Prostate gland (tissue), 2 donors: ENCODE measurements at regions not wholly inside any gene's neighbourhood (a gene's known extent, or its start where the extent isn't known, plus 50 kb on each side); places are given as distances from the start of the nearest gene placed in this dataset.

Experiments used
- DNase-seq: peaks from one replicate; pipeline ENCODE4 v3.0.0-alpha.2; 2019; ENCODE audit warnings: low spot score
- H3K27ac ChIP-seq, 2 donors: fragments of 200-600 bp; sonication (generic); 2 replicates each; pipeline ENCODE4 v1.5.1; 2017 to 2019
- H3K27me3 ChIP-seq: fragments of 200-600 bp; sonication (generic); replicated peaks from 2 replicates; pipeline ENCODE4 v1.5.1; 2019; ENCODE audit not compliant: insufficient read depth
- H3K36me3 ChIP-seq, 2 donors: fragments of 200-600 bp; sonication (generic); 1 replicate in 1 of 2; 2 replicates in 1 of 2; pipeline versions ENCODE4 v1.5.1 to v1.8.1; 2017 to 2019
- H3K4me1 ChIP-seq: fragments of 200-600 bp; sonication (generic); replicated peaks from 2 replicates; pipeline ENCODE4 v1.5.1; 2019
- H3K4me3 ChIP-seq, 2 donors: fragments of 200-600 bp; sonication (generic); 2 replicates each; pipeline ENCODE4 v1.5.1; 2017 to 2019
- H3K9me3 ChIP-seq: fragments of 200-600 bp; sonication (generic); 2 replicates; pipeline ENCODE4 v1.5.1; 2017
- CTCF ChIP-seq, 4 experiments: fragments of 200-600 bp in 2 of 4; fragments of 450-650 bp in 2 of 4; sonication (generic) in 2 of 4; IDR thresholded peaks; 1 replicate in 3 of 4; 2 replicates in 1 of 4; pipeline ENCODE4 v1.5.1; 2016 to 2019; ENCODE audit warnings: antibody characterized with exemption in 4 of 4, mild to moderate bottlenecking in 2 of 4, moderate library complexity in 2 of 4
- POLR2A ChIP-seq: fragments of 450-650 bp; IDR thresholded peaks from one replicate; pipeline ENCODE4 v1.6.1; 2016; ENCODE audit warnings: antibody characterized with exemption, mild to moderate bottlenecking
- POLR2AphosphoS5 ChIP-seq: sonication (generic); formaldehyde crosslinking; IDR thresholded peaks from one replicate; pipeline ENCODE4 v1.6.1; 2017; ENCODE audit warnings: antibody characterized with exemption
- WGBS: methylation state at CpG from one replicate; pipeline ENCODE4 v1.1.5; 2018; 5-methylcytosine and 5-hydroxymethylcytosine counted together
- intact Hi-C: fragments of 100-400 bp; cut with DNase I; formaldehyde crosslinking; loops from one replicate; pipeline ENCODE4 v1.14.2; 2022

- no peak for TF ChIP-seq POLR2A
- TF ChIP-seq POLR2AphosphoS5: no peak
- TF ChIP-seq CTCF (IDR thresholded peaks at IDR 0.05): no peak
- DNase-seq: no peak
- Histone ChIP-seq H3K27ac (no peak overlapping the region), H3K4me3 (no peak overlapping the region), H3K36me3 (no peaks in the 10 kb centered on the region), H3K9me3 (no peaks in the 10 kb centered on the region), H3K4me1 (no peaks in the 10 kb centered on the region), H3K27me3 (no peaks in the 10 kb centered on the region)
- intact Hi-C loops: no loop called here
- WGBS: 88% methylated on average over 1 of the region's 1 CpG
Measured at GRCh38 chr11:27253224-27253623, 109.8 kb downstream of the CCDC34 start.

GRCh38 chr11:27250867-27251665 is 111.9 kb downstream of the CCDC34 start:
- Histone ChIP-seq H3K9me3 (no peaks in the 10 kb centered on the region), H3K4me1 (no peaks in the 10 kb centered on the region), H3K27me3 (no peaks in the 10 kb centered on the region), H3K36me3 (no peaks in the 10 kb centered on the region), H3K27ac (no peak overlapping the region), H3K4me3 (no peak overlapping the region)
- WGBS: 83% methylated on average over 5 of the region's 5 CpGs
- intact Hi-C loops: no loop called here
- TF ChIP-seq POLR2A: no peak
- TF ChIP-seq POLR2AphosphoS5: no peak
- TF ChIP-seq CTCF (IDR thresholded peaks at IDR 0.05): no peak
- DNase-seq: no peak

GRCh38 chr11:27248576-27249509 is 114.2 kb downstream of the CCDC34 start:
- TF ChIP-seq POLR2AphosphoS5 (no peak), POLR2A (no peak), CTCF (IDR thresholded peaks at IDR 0.05) (no peak)
- intact Hi-C loops: no loop called here
- Histone ChIP-seq H3K27ac (no peak overlapping the region), H3K27me3 (no peaks in the 10 kb centered on the region), H3K4me3 (no peak overlapping the region), H3K4me1 (no peaks in the 10 kb centered on the region), H3K9me3 (no peaks in the 10 kb centered on the region), H3K36me3 (no peaks in the 10 kb centered on the region)
- WGBS: 71% methylated on average over 13 of the region's 13 CpGs
- no peak for DNase-seq

GRCh38 chr11:27247660-27248059 is 115.4 kb downstream of the CCDC34 start:
- H3K4me1 ChIP-seq: no peaks in the 10 kb centered on the region
- no peaks in the 10 kb centered on the region for H3K9me3 ChIP-seq
- H3K27ac ChIP-seq: no peak overlapping the region
- no peaks in the 10 kb centered on the region for H3K36me3 ChIP-seq
- no peak for DNase-seq
- intact Hi-C loops: no loop called here
- TF ChIP-seq POLR2A (no peak), CTCF (IDR thresholded peaks at IDR 0.05) (no peak), POLR2AphosphoS5 (no peak)
- no peak overlapping the region for H3K4me3 ChIP-seq
- WGBS: 83% methylated on average over 5 of the region's 5 CpGs
- H3K27me3 ChIP-seq: no peaks in the 10 kb centered on the region
